GM19372 (cell line): ENCODE measurements at regions not wholly inside any gene's neighbourhood (a gene's known extent, or its start where the extent isn't known, plus 50 kb on each side); places are given as distances from the start of the nearest gene placed in this dataset.

Experiments used
- ATAC-seq: cut with Tn5 transposase; IDR thresholded peaks from one replicate; pipeline ENCODE4 v1.9.1; 2021; ENCODE audit warnings: mild to moderate bottlenecking, low read depth, moderate library complexity; ENCODE audit not compliant: unreplicated experiment

- ATAC-seq = no peak
These were observed 141.9 kb downstream of the BTG1 start for GRCh38 chr12:92003701-92004100.

- no peak for ATAC-seq
These were observed 142.8 kb downstream of the BTG1 start for GRCh38 chr12:92002673-92003382.

GRCh38 chr12:92002195-92002649 is 143.4 kb downstream of the BTG1 start:
- ATAC-seq = no peak

- ATAC-seq = no peak
These were observed 145.0 kb downstream of the BTG1 start for GRCh38 chr12:92000597-92000996.

- no peak for ATAC-seq
These were observed 145.8 kb downstream of the BTG1 start for GRCh38 chr12:91999823-92000222.

- ATAC-seq = no peak
These were observed 147.3 kb downstream of the BTG1 start for GRCh38 chr12:91998316-91998715.

GRCh38 chr12:91994208-91994797 is 151.3 kb downstream of the BTG1 start:
- ATAC-seq = no peak

- ATAC-seq = no peak
These were observed 152.2 kb downstream of the BTG1 start for GRCh38 chr12:91993287-91994017.

GRCh38 chr12:91991399-91992187 is 154.1 kb downstream of the BTG1 start:
- ATAC-seq = no peak

- ATAC-seq = no peak
These were observed 155.1 kb downstream of the BTG1 start for GRCh38 chr12:91990525-91990924.

GRCh38 chr12:91989143-91989542 is 156.5 kb downstream of the BTG1 start:
- no peak for ATAC-seq

- ATAC-seq = no peak
These were observed 157.3 kb downstream of the BTG1 start for GRCh38 chr12:91988086-91988923.

- ATAC-seq = no peak
These were observed 159.6 kb downstream of the BTG1 start for GRCh38 chr12:91986084-91986483.

- ATAC-seq = no peak
These were observed 160.5 kb downstream of the BTG1 start for GRCh38 chr12:91985002-91985787.

- ATAC-seq = no peak
These were observed 161.1 kb downstream of the BTG1 start for GRCh38 chr12:91984556-91984955.

- no peak for ATAC-seq
These were observed 161.7 kb downstream of the BTG1 start for GRCh38 chr12:91983935-91984334.

GRCh38 chr12:91982946-91983345 is 162.7 kb downstream of the BTG1 start:
- no peak for ATAC-seq

GRCh38 chr12:91980389-91980821 is 165.2 kb downstream of the BTG1 start:
- ATAC-seq = no peak

GRCh38 chr12:91978143-91978542 is 167.5 kb downstream of the BTG1 start:
- ATAC-seq = no peak
